ENCODE measurements at regions not wholly inside any gene's neighbourhood (a gene's known extent, or its start where the extent isn't known, plus 50 kb on each side); places are given as distances from the start of the nearest gene placed in this dataset.

GRCh38 chr6:3506751-3507383, 50.0 kb upstream of the SLC22A23 start:
- TF ChIP-seq CTCF (conservative IDR thresholded peaks at IDR 0.05; ENCODE audit: low read length) (no peak), EZH2phosphoT487 (IDR thresholded peaks at IDR 0.05; ENCODE audit: borderline replicate concordance, low read depth, low read length) (no peak)
- Histone ChIP-seq H3K79me2 (ENCODE audit: insufficient read depth, low read depth, low read length) (no peaks in the 10 kb centered on the region), H3K36me3 (ENCODE audit: insufficient read depth, low read length) (no peaks in the 10 kb centered on the region), H3K4me1 (ENCODE audit: insufficient read depth, low read length, poor library complexity, severe bottlenecking) (no peaks in the 10 kb centered on the region), H3K9me2 (ENCODE audit: insufficient read depth, low read length) (no peaks in the 10 kb centered on the region), H3K4me2 (ENCODE audit: low read length) (no peak overlapping the region), H4K20me1 (ENCODE audit: insufficient read depth, low read length) (no peaks in the 10 kb centered on the region), H3K9me3 (ENCODE audit: low read length) (no peaks in the 10 kb centered on the region), H3K27ac (ENCODE audit: low read depth, low read length, poor library complexity, severe bottlenecking) (no peak overlapping the region), H3K4me3 (ENCODE audit: low read depth, low read length, poor library complexity, severe bottlenecking) (no peak overlapping the region), H2AFZ (ENCODE audit: low read length) (no peak overlapping the region)
- no TSS peak for BruUV-seq (replicated peaks)
- ChIA-PET POLR2A (interaction anchor here (0.5 kb wide), 1 partner anchor 30 kb away, joined by 5 read pairs; no protein-coding TSS in a partner anchor), CTCF (ENCODE audit: unreplicated experiment) (no interaction called here)
- intact Hi-C loops (cut with micrococcal nuclease; ENCODE audit: unreplicated experiment), result no loop called here
- DNase-seq (ENCODE audit: low spot score), result no peak

Data from OCI-LY7 (cell line).